A673 (cell line): ENCODE measurements at regions not wholly inside any gene's neighbourhood (a gene's known extent, or its start where the extent isn't known, plus 50 kb on each side); places are given as distances from the start of the nearest gene placed in this dataset.

Source experiments
- BruUV-seq: library from RNA; stranded (reverse); fragments of 400-500 nt; replicated peaks from 2 replicates; lab custom pipeline; 2021; lab: Mats Ljungman, UMichigan
- CTCF ChIA-PET: fragments of 300-600 bp; sonication (Branson Sonifier 250); formaldehyde crosslinking; loops from one replicate; lab custom pipeline; 2022; ENCODE audit warnings: antibody characterized with exemption; lab: Charles Lee
- POLR2A ChIA-PET: fragments of 300-600 bp; sonication (Branson Sonifier 250); formaldehyde crosslinking; loops from one replicate; lab custom pipeline; 2022; ENCODE audit warnings: antibody characterized with exemption; ENCODE audit not compliant: low non-redundant PET; lab: Charles Lee
- DNase-seq: peaks from one replicate; pipeline ENCODE4 v3.0.0-alpha.2; 2015; ENCODE audit warnings: low spot score
- H3K27ac ChIP-seq: fragments of 200-600 bp; sonication (generic); 2 replicates; pipeline ENCODE4 v1.5.1; 2016; ENCODE audit warnings: mixed run types, low read depth, mild to moderate bottlenecking, mixed read lengths, antibody characterized with exemption, low read length; ENCODE audit not compliant: poor library complexity, severe bottlenecking
- H3K27me3 ChIP-seq: fragments of 200-600 bp; sonication (generic); replicated peaks from 2 replicates; pipeline ENCODE4 v1.6.1; 2017; ENCODE audit warnings: mixed run types, low read depth, mild to moderate bottlenecking, mixed read lengths, antibody characterized with exemption, low read length; ENCODE audit not compliant: insufficient read depth, poor library complexity
- H3K36me3 ChIP-seq: fragments of 200-600 bp; sonication (generic); 2 replicates; pipeline ENCODE4 v1.6.1; 2016; ENCODE audit warnings: mixed run types, mild to moderate bottlenecking, mixed read lengths, antibody characterized with exemption, low read length; ENCODE audit not compliant: insufficient read depth, poor library complexity, severe bottlenecking
- H3K4me1 ChIP-seq: fragments of 200-600 bp; sonication (generic); 2 replicates; pipeline ENCODE4 v1.6.1; 2017; ENCODE audit warnings: mixed run types, mild to moderate bottlenecking, mixed read lengths, antibody characterized with exemption, low read length; ENCODE audit not compliant: insufficient read depth, poor library complexity, severe bottlenecking
- H3K4me3 ChIP-seq: fragments of 200-600 bp; sonication (generic); 2 replicates; pipeline ENCODE4 v1.5.1; 2016; ENCODE audit warnings: low read depth, mixed run types, mild to moderate bottlenecking, mixed read lengths, low read length; ENCODE audit not compliant: poor library complexity, severe bottlenecking
- H3K9me3 ChIP-seq: fragments of 200-600 bp; sonication (generic); 2 replicates; pipeline ENCODE4 v1.6.1; 2016; ENCODE audit warnings: mixed run types, low read depth, mild to moderate bottlenecking, mixed read lengths, antibody characterized with exemption, low read length; ENCODE audit not compliant: poor library complexity, severe bottlenecking
- CTCF ChIP-seq: fragments of 300-800, 200-600 bp; sonication (generic); conservative IDR thresholded peaks from 2 replicates; pipeline ENCODE4 v1.5.1; 2017; ENCODE audit warnings: low read depth, mild to moderate bottlenecking, antibody characterized with exemption, low read length, moderate library complexity, mixed read lengths
- EZH2 ChIP-seq: fragments of 200-600 bp; sonication (generic); IDR thresholded peaks from 2 replicates; pipeline ENCODE4 v1.6.1; 2017; ENCODE audit warnings: borderline replicate concordance, low read depth, mild to moderate bottlenecking, mixed read lengths, antibody characterized with exemption, low read length; ENCODE audit not compliant: poor library complexity, severe bottlenecking
- intact Hi-C: fragments of 100-400 bp; cut with micrococcal nuclease; formaldehyde crosslinking; loops from one replicate; pipeline ENCODE4 v1.10.0; 2022; ENCODE audit not compliant: unreplicated experiment

DNA sequence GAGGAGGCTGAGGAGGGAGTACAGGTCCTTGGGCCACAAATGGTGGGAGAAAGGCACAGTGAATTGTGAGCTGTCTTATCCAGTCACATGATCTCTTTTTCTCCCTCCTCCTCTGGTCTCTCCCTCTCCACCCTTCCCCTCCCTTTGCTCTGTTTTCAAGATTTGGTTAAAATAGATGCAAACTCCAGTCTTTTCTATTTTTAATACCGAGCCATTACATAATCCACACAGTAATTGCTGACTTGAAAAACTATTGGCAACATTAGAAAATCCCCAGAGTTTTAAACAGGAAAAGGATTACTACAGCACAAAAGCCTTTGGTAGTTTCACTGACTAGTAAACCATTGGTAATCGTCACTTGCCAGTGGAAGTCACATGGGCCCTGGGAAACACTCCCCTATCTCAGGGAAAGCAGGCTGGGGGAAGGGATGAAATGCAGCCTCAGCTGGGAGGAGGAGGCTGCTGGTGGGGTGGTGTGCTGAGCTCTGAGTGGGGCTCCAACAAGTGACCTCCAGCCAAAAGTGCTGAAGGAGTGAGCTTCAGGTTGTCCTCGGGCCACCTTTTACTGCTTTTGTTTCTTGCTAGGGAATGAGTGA, 57.4 kb upstream of the PCBP1 start:
- Histone ChIP-seq H3K27me3 (no peaks in the 10 kb centered on the region), H3K4me1 (peaks cover 28% of the 10 kb centered on the region), H3K36me3 (no peaks in the 10 kb centered on the region), H3K9me3 (no peaks in the 10 kb centered on the region), H3K27ac (peak overlapping the region; percentile 89), H3K4me3 (no peak overlapping the region)
- ChIA-PET POLR2A (interaction anchor here (0.5 kb wide), 1 partner anchor 95 kb away, joined by 7 read pairs; no protein-coding TSS in a partner anchor), CTCF (no interaction called here)
- peak; percentile 95 for DNase-seq
- no peak for TF ChIP-seq EZH2
- no peak for TF ChIP-seq CTCF
- BruUV-seq = no TSS peak
- intact Hi-C loops = no loop called here

GRCh38 chr2:70024284-70024683, 62.9 kb upstream of the ASPRV1 start:
- no peak for TF ChIP-seq EZH2
- TF ChIP-seq CTCF = no peak
- no peaks in the 10 kb centered on the region for H3K27me3 ChIP-seq
- no TSS peak for BruUV-seq
- peaks cover 14% of the 10 kb centered on the region for H3K4me1 ChIP-seq
- no peaks in the 10 kb centered on the region for H3K36me3 ChIP-seq
- DNase-seq = peak; percentile 19
- H3K27ac ChIP-seq = no peak overlapping the region
- H3K4me3 ChIP-seq = no peak overlapping the region
- intact Hi-C loops = no loop called here
- ChIA-PET POLR2A (no interaction called here), CTCF (no interaction called here)
- H3K9me3 ChIP-seq = no peaks in the 10 kb centered on the region

DNA sequence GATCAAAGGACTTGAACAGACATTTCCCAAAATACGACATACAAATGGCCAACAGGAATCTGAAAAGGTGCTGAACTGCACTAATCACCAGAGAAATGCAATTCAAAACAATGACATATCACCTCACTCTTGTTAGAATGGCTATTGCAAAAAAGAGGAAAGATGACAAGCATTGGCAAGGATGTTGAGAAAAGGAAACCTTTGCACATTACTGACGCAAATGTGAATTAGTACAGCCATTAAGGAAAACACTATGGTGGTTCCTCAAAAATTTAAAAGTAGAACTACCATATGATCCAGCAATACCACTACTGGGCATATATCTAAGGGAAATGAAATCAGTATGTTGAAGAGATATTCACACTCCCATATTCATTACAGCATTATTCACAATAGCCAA, 57.7 kb upstream of the ASPRV1 start:
- CTCF ChIA-PET = no interaction called here
- Histone ChIP-seq H3K27me3 (no peaks in the 10 kb centered on the region), H3K9me3 (peaks cover 7% of the 10 kb centered on the region), H3K4me3 (no peak overlapping the region), H3K36me3 (no peaks in the 10 kb centered on the region), H3K4me1 (peaks cover 2% of the 10 kb centered on the region), H3K27ac (no peak overlapping the region)
- no TSS peak for BruUV-seq
- intact Hi-C loops = no loop called here
- TF ChIP-seq CTCF (no peak), EZH2 (no peak)
- POLR2A ChIA-PET = no interaction called here
- DNase-seq = no peak
